GM18517 (cell line): ENCODE measurements at regions not wholly inside any gene's neighbourhood (a gene's known extent, or its start where the extent isn't known, plus 50 kb on each side); places are given as distances from the start of the nearest gene placed in this dataset.

Source experiments
- ATAC-seq: cut with Tn5 transposase; IDR thresholded peaks from one replicate; pipeline ENCODE4 v1.9.1; 2021; ENCODE audit warnings: mild to moderate bottlenecking, moderate library complexity; ENCODE audit not compliant: unreplicated experiment

DNA sequence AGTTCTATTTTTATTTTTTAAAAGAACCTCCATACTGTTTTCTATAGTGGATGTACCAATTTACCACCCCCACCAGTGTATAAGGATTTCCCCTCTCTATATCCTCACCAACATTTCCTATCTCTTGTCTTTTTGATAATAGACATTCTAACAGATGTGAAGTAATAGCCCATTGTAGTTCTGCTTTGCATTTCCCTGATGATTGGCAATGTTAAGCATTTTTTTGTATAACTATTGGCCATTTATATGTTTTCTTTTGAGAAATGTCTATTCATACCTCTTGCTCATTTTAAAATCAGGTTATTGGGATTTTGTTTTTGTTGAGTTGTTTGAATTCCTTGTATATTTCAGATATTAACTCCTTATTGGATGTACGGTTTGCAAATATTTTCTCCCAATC is 251.1 kb upstream of the HTR2C start:
- ATAC-seq: no peak

DNA sequence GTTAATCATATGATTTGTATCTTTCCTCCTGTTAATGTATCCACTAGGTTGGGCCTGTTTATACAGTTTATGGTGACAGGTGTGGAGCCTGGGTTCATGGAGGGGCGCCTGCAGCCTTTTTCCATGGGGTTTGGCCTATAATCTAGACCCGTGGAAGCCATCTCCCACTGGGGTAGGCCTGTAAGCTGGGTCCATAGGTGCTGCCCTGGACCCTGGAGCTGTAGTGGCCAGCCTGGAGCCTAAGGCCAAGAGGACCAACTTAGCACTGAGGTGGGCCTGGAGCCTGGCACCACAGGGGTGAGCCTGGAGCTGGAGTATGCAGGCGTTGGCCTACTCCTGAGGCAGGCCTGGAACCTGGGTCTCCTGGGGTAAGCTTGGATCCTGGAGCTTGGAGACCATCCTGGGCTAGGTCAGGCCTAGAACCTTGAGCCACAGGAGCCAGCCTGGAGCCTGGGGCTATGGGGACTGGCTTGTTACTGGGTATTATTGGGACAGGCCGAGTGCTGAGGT is 249.4 kb upstream of the HTR2C start:
- ATAC-seq: no peak

GRCh38 chrX:114338870-114339269 is 245.0 kb upstream of the HTR2C start:
- ATAC-seq: no peak

- peak; percentile 95 for ATAC-seq
These were observed 239.0 kb upstream of the HTR2C start for GRCh38 chrX:114344756-114345349.

- no peak for ATAC-seq
These were observed 222.7 kb upstream of the HTR2C start for GRCh38 chrX:114361076-114361725.

DNA sequence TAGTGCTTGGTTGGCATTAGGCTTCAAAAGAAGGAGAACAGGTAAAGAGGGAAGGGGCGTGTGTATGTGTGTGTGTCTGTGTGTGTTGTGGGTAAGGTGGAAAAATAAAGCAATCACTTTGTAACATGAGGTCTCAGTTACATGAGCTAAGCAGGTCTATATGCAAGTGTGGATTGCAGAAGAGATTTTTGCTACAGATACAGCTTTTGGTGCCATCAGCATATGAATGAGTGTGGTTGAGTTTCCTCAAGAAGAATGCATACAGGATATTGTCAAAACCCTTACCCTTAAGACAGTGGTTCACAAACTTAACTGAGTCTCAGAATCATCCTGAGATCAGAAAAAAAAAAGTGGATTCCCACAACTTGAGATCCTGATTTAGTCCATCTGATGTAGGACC is 220.5 kb upstream of the HTR2C start:
- ATAC-seq: no peak

DNA sequence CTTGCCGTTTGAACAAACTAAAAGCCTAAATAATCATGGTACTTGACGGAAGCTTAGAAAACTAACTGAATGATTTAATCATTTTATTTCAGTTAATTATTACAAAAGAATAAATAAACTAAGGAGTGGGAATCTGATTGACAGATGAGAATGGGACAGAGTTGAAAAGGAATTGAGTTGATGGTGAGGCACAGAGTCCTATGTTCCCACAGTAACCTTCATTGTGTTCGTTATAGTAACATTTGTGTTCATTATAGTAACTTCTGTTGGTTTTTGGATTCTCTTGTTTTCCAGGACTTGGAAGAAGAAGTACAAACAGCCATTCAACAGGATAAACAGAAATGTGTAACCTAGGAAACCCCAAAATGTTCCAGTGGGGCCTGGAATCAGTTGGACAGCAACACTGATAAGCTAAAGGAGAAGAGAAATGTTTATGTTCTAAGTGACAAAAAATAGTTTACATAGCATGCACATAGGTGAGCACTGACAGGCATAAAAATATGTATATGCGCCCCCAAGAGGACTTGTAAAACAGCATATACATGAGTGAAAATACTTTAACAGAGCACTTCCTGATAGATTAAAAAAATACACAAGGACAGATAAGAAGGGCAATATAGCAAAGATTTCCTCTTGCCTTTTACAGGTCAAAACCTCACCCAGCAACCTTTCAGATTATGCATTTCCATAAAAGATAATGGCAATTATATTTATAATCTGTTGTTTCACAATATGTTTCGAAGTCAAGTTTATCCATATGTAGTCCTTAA is 218.6 kb upstream of the HTR2C start:
- no peak for ATAC-seq

- no peak for ATAC-seq
These were observed 210.9 kb upstream of the HTR2C start for GRCh38 chrX:114372937-114373336.

- no peak for ATAC-seq
These were observed 193.6 kb upstream of the HTR2C start for GRCh38 chrX:114390251-114390796.
